GM12873 (cell line): ENCODE measurements at regions not wholly inside any gene's neighbourhood (a gene's known extent, or its start where the extent isn't known, plus 50 kb on each side); places are given as distances from the start of the nearest gene placed in this dataset.

Experiments used
- CTCF ChIP-seq: IDR thresholded peaks from 2 replicates; pipeline ENCODE4 v1.5.1; 2012; ENCODE audit warnings: low read depth, mild to moderate bottlenecking, moderate library complexity, low read length, control low read depth; ENCODE audit not compliant: insufficient read depth; ENCODE audit errors: missing control alignments

GRCh38 chr13:61253105-61253877, 162.4 kb downstream of the PCDH20 start:
- TF ChIP-seq CTCF = no peak

- no peak for TF ChIP-seq CTCF
Observed at GRCh38 chr13:61252213-61252612, 163.4 kb downstream of the PCDH20 start.

GRCh38 chr13:61247149-61247936, 168.3 kb downstream of the PCDH20 start:
- TF ChIP-seq CTCF = no peak

GRCh38 chr13:61246351-61246750, 169.3 kb downstream of the PCDH20 start:
- no peak for TF ChIP-seq CTCF

GRCh38 chr13:61215601-61216000, 200.0 kb downstream of the PCDH20 start:
- no peak for TF ChIP-seq CTCF

- TF ChIP-seq CTCF = no peak
Observed at GRCh38 chr13:61215116-61215515, 200.5 kb downstream of the PCDH20 start.

GRCh38 chr13:61214551-61214950, 201.1 kb downstream of the PCDH20 start:
- TF ChIP-seq CTCF = no peak
